ENCODE measurements at regions not wholly inside any gene's neighbourhood (a gene's known extent, or its start where the extent isn't known, plus 50 kb on each side); places are given as distances from the start of the nearest gene placed in this dataset.

GRCh38 chr9:118156846-118157245 lies 452.6 kb downstream of the TLR4 start:
- CTCF ChIA-PET: no interaction called here
- POLR2A ChIA-PET: no interaction called here

- CTCF ChIA-PET: no interaction called here
These were observed 458.5 kb downstream of the TLR4 start for GRCh38 chr9:118162716-118163115.

GRCh38 chr9:118163751-118164150 lies 459.5 kb downstream of the TLR4 start:
- ChIA-PET CTCF (no interaction called here), POLR2A (no interaction called here)

More at GRCh38 chr9:118162716-118163115, 458.5 kb downstream of the TLR4 start:
- POLR2A ChIA-PET: no interaction called here

- CTCF ChIA-PET: no interaction called here
- POLR2A ChIA-PET: no interaction called here
These were observed 461.2 kb downstream of the TLR4 start for GRCh38 chr9:118165451-118165850.

GRCh38 chr9:118170032-118170955 lies 466.1 kb downstream of the TLR4 start:
- ChIA-PET CTCF (no interaction called here), POLR2A (no interaction called here)

GRCh38 chr9:118177241-118177640 lies 473.0 kb downstream of the TLR4 start:
- ChIA-PET CTCF (no interaction called here), POLR2A (no interaction called here)

GRCh38 chr9:118183576-118183975 lies 479.4 kb downstream of the TLR4 start:
- CTCF ChIA-PET: no interaction called here
- POLR2A ChIA-PET: no interaction called here

GRCh38 chr9:118187408-118187807 lies 483.2 kb downstream of the TLR4 start:
- ChIA-PET POLR2A (no interaction called here), CTCF (no interaction called here)

GRCh38 chr9:118189615-118190014 lies 485.4 kb downstream of the TLR4 start:
- CTCF ChIA-PET: no interaction called here
- POLR2A ChIA-PET: no interaction called here

- ChIA-PET POLR2A (no interaction called here), CTCF (no interaction called here)
These were observed 488.6 kb downstream of the TLR4 start for GRCh38 chr9:118192807-118193206.

- ChIA-PET POLR2A (no interaction called here), CTCF (no interaction called here)
These were observed 505.1 kb downstream of the TLR4 start for GRCh38 chr9:118209343-118209742.

- POLR2A ChIA-PET: no interaction called here
- CTCF ChIA-PET: no interaction called here
These were observed 511.3 kb downstream of the TLR4 start for GRCh38 chr9:118215549-118215948.

GRCh38 chr9:118222375-118222774 lies 518.2 kb downstream of the TLR4 start:
- ChIA-PET CTCF (interaction anchor here (0.7 kb wide), 1 partner anchor 1093 kb away, joined by 3 read pairs; no protein-coding TSS in a partner anchor), POLR2A (no interaction called here)

- CTCF ChIA-PET: no interaction called here
- POLR2A ChIA-PET: no interaction called here
These were observed 518.9 kb downstream of the TLR4 start for GRCh38 chr9:118223111-118223510.

GRCh38 chr9:118230329-118230728 lies 526.1 kb downstream of the TLR4 start:
- ChIA-PET POLR2A (no interaction called here), CTCF (no interaction called here)

- ChIA-PET CTCF (no interaction called here), POLR2A (interaction anchor here (0.5 kb wide), 1 partner anchor 79 kb away, joined by 3 read pairs; no protein-coding TSS in a partner anchor)
These were observed 532.4 kb downstream of the TLR4 start for GRCh38 chr9:118236625-118237024.

- CTCF ChIA-PET: no interaction called here
These were observed 533.9 kb downstream of the TLR4 start for GRCh38 chr9:118238139-118238538.

GRCh38 chr9:118252027-118252426 lies 547.8 kb downstream of the TLR4 start:
- POLR2A ChIA-PET: no interaction called here
- CTCF ChIA-PET: no interaction called here

More at GRCh38 chr9:118238139-118238538, 533.9 kb downstream of the TLR4 start:
- POLR2A ChIA-PET: no interaction called here

GRCh38 chr9:118262191-118262590 lies 558.0 kb downstream of the TLR4 start:
- POLR2A ChIA-PET: no interaction called here
- CTCF ChIA-PET: no interaction called here

GRCh38 chr9:118263949-118264348 lies 559.7 kb downstream of the TLR4 start:
- CTCF ChIA-PET: no interaction called here
- POLR2A ChIA-PET: no interaction called here

GRCh38 chr9:118268046-118268445 lies 563.8 kb downstream of the TLR4 start:
- CTCF ChIA-PET: no interaction called here
- POLR2A ChIA-PET: no interaction called here

- POLR2A ChIA-PET: no interaction called here
These were observed 565.4 kb downstream of the TLR4 start for GRCh38 chr9:118269623-118270022.

More at GRCh38 chr9:118269623-118270022, 565.4 kb downstream of the TLR4 start:
- CTCF ChIA-PET: no interaction called here
